ENCODE measurements at regions not wholly inside any gene's neighbourhood (a gene's known extent, or its start where the extent isn't known, plus 50 kb on each side); places are given as distances from the start of the nearest gene placed in this dataset.

DNA sequence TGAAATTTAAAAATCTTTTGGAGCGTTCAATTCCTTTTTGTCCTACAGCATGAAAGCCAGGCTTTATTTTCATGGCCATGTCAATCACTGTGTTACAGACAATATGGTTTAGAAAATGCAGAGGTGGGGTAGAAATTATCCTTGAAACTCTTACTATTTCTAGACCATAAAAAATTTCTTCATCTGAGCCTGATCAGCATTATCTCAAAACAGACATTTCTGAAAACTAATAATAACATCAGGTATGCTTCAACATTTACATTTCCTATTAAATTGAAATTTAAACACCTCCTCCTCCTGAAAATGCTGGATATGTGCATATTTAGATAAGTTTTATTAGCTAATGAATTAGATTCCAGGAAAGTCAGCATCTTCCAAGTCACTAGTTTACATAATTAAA, 570.6 kb downstream of the RIT2 start:
- H3K79me2 ChIP-seq (ENCODE audit: control insufficient read depth, insufficient read depth, low read length) = no peaks in the 10 kb centered on the region
- TF ChIP-seq ZNF696 (CRISPR knock-in tag; conservative IDR thresholded peaks at IDR 0.05) (no peak), CAMTA2 (CRISPR knock-in tag; conservative IDR thresholded peaks at IDR 0.05) (no peak), ZNF707 (CRISPR knock-in tag; conservative IDR thresholded peaks at IDR 0.05) (no peak), TBP (optimal IDR thresholded peaks at IDR 0.05; ENCODE audit: low read depth, low read length) (no peak), SREBF1 (IDR thresholded peaks at IDR 0.05; ENCODE audit: borderline replicate concordance, low read depth, low read length) (no peak)
- TF ChIP-seq, protein P1, sequence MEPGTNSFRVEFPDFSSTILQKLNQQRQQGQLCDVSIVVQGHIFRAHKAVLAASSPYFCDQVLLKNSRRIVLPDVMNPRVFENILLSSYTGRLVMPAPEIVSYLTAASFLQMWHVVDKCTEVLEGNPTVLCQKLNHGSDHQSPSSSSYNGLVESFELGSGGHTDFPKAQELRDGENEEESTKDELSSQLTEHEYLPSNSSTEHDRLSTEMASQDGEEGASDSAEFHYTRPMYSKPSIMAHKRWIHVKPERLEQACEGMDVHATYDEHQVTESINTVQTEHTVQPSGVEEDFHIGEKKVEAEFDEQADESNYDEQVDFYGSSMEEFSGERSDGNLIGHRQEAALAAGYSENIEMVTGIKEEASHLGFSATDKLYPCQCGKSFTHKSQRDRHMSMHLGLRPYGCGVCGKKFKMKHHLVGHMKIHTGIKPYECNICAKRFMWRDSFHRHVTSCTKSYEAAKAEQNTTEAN (CRISPR knock-in tag; IDR thresholded peaks at IDR 0.05) = no peak
- TF ChIP-seq, protein P2, sequence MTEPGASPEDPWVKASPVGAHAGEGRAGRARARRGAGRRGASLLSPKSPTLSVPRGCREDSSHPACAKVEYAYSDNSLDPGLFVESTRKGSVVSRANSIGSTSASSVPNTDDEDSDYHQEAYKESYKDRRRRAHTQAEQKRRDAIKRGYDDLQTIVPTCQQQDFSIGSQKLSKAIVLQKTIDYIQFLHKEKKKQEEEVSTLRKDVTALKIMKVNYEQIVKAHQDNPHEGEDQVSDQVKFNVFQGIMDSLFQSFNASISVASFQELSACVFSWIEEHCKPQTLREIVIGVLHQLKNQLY (CRISPR knock-in tag; conservative IDR thresholded peaks at IDR 0.05) = no peak
- intact Hi-C loops (cut with micrococcal nuclease) = no loop called here
- H3K4me1 ChIP-seq (replicated peaks in 1 of 2; ENCODE audit: control insufficient read depth in 2 of 2, insufficient read depth in 2 of 2, low read length in 2 of 2) = no peaks in the 10 kb centered on the region
- in situ Hi-C loops (cut with MboI) = no loop called here
- no peak overlapping the region for H3K4me3 ChIP-seq
- ATAC-seq (no peak), FAIRE-seq (no peak), DNase-seq (ENCODE audit: extremely low read depth in 1 of 4, low spot score in 3 of 4) (no peak)
- H3K9ac ChIP-seq (ENCODE audit: insufficient read depth in 1 of 2, low read depth in 2 of 2, low read length in 2 of 2) = no peak overlapping the region
- H3K9me1 ChIP-seq (ENCODE audit: control insufficient read depth, insufficient read depth, low read length) = no peaks in the 10 kb centered on the region
- no peaks in the 10 kb centered on the region for H3K36me3 ChIP-seq (ENCODE audit: control insufficient read depth, insufficient read depth, low read length)
- H3K27me3 ChIP-seq (ENCODE audit: control insufficient read depth in 2 of 2, insufficient read depth in 2 of 2, low read length in 2 of 2) = no peaks in the 10 kb centered on the region
- H2AFZ ChIP-seq (ENCODE audit: low read depth, low read length) = no peak overlapping the region
- no peaks in the 10 kb centered on the region for H4K20me1 ChIP-seq (replicated peaks; ENCODE audit: control insufficient read depth, insufficient read depth, low read length)
- CTCF ChIA-PET (ENCODE audit: low intra/inter-chr PET ratio) = no interaction called here
- H3K27ac ChIP-seq (ENCODE audit: extremely low read depth, low read depth, low read length) = no peak overlapping the region
- H3K4me2 ChIP-seq (ENCODE audit: insufficient read depth, low read length) = no peak overlapping the region
- POLR2A ChIA-PET = no interaction called here
- no TSS peak for BruUV-seq (replicated peaks)
- H3K9me3 ChIP-seq (replicated peaks; ENCODE audit: control insufficient read depth, insufficient read depth, low read depth, low read length) = no peaks in the 10 kb centered on the region
- 10% methylated on average over 1 of the region's 1 CpG for WGBS (ENCODE audit: insufficient coverage, low coverage, missing lambda C conversion rate)
